ENCODE measurements at regions not wholly inside any gene's neighbourhood (a gene's known extent, or its start where the extent isn't known, plus 50 kb on each side); places are given as distances from the start of the nearest gene placed in this dataset.

DNA sequence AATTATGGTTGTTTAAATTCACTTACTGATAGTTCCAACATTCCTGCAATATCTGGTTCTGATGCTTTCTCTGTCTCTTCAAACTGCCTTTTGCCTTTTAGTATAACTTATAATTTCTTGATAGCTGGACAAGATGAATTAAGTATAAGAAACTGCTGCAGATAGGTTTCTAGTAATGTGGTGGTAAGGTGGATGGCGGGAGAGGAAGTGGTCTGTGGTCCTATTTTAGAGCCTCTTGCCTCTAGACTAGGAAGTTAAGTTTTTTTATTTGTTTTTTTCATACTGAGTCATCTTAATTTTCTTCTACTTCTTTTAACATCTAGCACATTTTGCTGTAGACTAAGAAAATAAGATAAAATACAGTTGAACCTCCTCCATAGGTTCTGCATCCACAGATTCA, 310.0 kb downstream of the SLITRK2 start:
- CTCF ChIA-PET (ENCODE audit: low intra/inter-chr PET ratio, low total read pairs), result no interaction called here
- FAIRE-seq, result no peak
- no peaks in the 10 kb centered on the region for H3K27me3 ChIP-seq (ENCODE audit: control insufficient read depth in 1 of 2, insufficient read depth in 2 of 2, low read length in 2 of 2)
- H3K4me1 ChIP-seq (ENCODE audit: insufficient read depth, low read length), result no peaks in the 10 kb centered on the region
- in situ Hi-C loops (cut with HindIII; ENCODE audit: extremely low pct_ligation_motif_present, low pct_unique_long_range_greater_than_20kb), result no loop called here
- H3K36me3 ChIP-seq (replicated peaks in 1 of 2; ENCODE audit: control insufficient read depth in 1 of 2, insufficient read depth in 2 of 2, low read length in 2 of 2), result no peaks in the 10 kb centered on the region
- H2AFZ ChIP-seq (ENCODE audit: low read length), result no peak overlapping the region
- POLR2A ChIA-PET, result no interaction called here
- DNase-seq (ENCODE audit: low spot score), result no peak
- no peak overlapping the region for H3K27ac ChIP-seq (ENCODE audit: extremely low read length, insufficient read depth, low read length)
- no peak overlapping the region for H3K9ac ChIP-seq (ENCODE audit: insufficient read depth, low read depth, low read length)
- BruUV-seq (replicated peaks), result no TSS peak
- WGBS (ENCODE audit: low lambda C conversion rate), result 0% methylated on average over 1 of the region's 1 CpG
- H4K20me1 ChIP-seq (ENCODE audit: insufficient read depth, low read length), result no peaks in the 10 kb centered on the region
- no peak overlapping the region for H3K4me3 ChIP-seq (replicated peaks in 1 of 3; ENCODE audit: insufficient read depth in 1 of 3, low read depth in 2 of 3, low read length in 3 of 3)
- intact Hi-C loops (cut with micrococcal nuclease; ENCODE audit: unreplicated experiment), result no loop called here
- H3K4me2 ChIP-seq (ENCODE audit: low read depth, low read length), result no peak overlapping the region
- no peak for TF ChIP-seq ZNF337 (CRISPR knock-in tag; IDR thresholded peaks at IDR 0.05; ENCODE audit: borderline replicate concordance, low read depth)
- H3K79me2 ChIP-seq (ENCODE audit: insufficient read depth, low read length), result no peaks in the 10 kb centered on the region
- ATAC-seq, result no peak
- peaks cover 16% of the 10 kb centered on the region; the same call in 1 of the 2 replicates for H3K9me3 ChIP-seq (ENCODE audit: low read length)

DNA sequence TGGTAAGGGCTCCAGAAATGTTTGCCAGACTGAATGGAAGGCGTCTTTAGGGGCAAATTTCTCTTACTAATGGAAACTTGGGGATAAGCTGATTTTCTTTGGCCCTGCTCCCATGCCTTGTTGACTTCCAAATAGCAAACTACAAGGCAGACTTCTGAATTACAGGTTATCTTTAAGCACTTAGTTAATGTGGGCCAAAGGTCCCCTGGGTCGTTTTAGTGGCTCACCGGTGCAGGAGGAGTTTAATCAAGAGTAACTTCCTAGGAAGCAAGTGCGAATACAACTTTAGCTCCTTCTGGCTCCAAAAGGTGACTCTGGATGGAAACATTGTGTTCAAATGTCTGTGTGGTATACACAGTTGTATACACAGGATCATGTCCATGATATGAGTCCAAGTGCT, 323.6 kb downstream of the SLITRK2 start:
- Histone ChIP-seq H3K9ac (ENCODE audit: insufficient read depth, low read depth, low read length) (no peak overlapping the region), H3K36me3 (replicated peaks in 1 of 2; ENCODE audit: control insufficient read depth in 1 of 2, insufficient read depth in 2 of 2, low read length in 2 of 2) (no peaks in the 10 kb centered on the region), H3K27me3 (ENCODE audit: control insufficient read depth in 1 of 2, insufficient read depth in 2 of 2, low read length in 2 of 2) (no peaks in the 10 kb centered on the region), H3K4me1 (ENCODE audit: insufficient read depth, low read length) (no peaks in the 10 kb centered on the region), H3K9me3 (ENCODE audit: low read length) (peaks cover 59% of the 10 kb centered on the region), H2AFZ (ENCODE audit: low read length) (no peak overlapping the region), H3K4me2 (ENCODE audit: low read depth, low read length) (no peak overlapping the region), H3K79me2 (ENCODE audit: insufficient read depth, low read length) (no peaks in the 10 kb centered on the region), H3K27ac (ENCODE audit: extremely low read length, insufficient read depth, low read length) (no peak overlapping the region), H3K4me3 (replicated peaks in 1 of 3; ENCODE audit: insufficient read depth in 1 of 3, low read depth in 2 of 3, low read length in 3 of 3) (no peak overlapping the region), H4K20me1 (ENCODE audit: insufficient read depth, low read length) (no peaks in the 10 kb centered on the region)
- DNase-seq (ENCODE audit: low spot score), result no peak
- FAIRE-seq, result no peak
- in situ Hi-C loops (cut with HindIII; ENCODE audit: extremely low pct_ligation_motif_present, low pct_unique_long_range_greater_than_20kb) (no loop called here), intact Hi-C loops (cut with micrococcal nuclease; ENCODE audit: unreplicated experiment) (no loop called here)
- BruUV-seq (replicated peaks), result no TSS peak
- WGBS (ENCODE audit: low lambda C conversion rate), result 0% methylated on average over 2 of the region's 4 CpGs
- TF ChIP-seq ZMAT3 (CRISPR knock-in tag; conservative IDR thresholded peaks at IDR 0.05) (no peak), HMGA1 (CRISPR knock-in tag; conservative IDR thresholded peaks at IDR 0.05) (no peak), HNF4G (IDR thresholded peaks at IDR 0.05; ENCODE audit: borderline replicate concordance, low read depth, low read length) (no peak), HNF4G (CRISPR knock-in tag; IDR thresholded peaks at IDR 0.05; ENCODE audit: borderline replicate concordance, low read depth) (no peak), CHD2 (IDR thresholded peaks at IDR 0.05; ENCODE audit: low read depth, low read length) (no peak), BORCS8-MEF2B (CRISPR knock-in tag; IDR thresholded peaks at IDR 0.05) (no peak), SRSF4 (IDR thresholded peaks at IDR 0.05; ENCODE audit: low read depth, low read length, poor library complexity, severe bottlenecking) (no peak)
- TF ChIP-seq, protein P1, sequence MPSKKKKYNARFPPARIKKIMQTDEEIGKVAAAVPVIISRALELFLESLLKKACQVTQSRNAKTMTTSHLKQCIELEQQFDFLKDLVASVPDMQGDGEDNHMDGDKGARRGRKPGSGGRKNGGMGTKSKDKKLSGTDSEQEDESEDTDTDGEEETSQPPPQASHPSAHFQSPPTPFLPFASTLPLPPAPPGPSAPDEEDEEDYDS (CRISPR knock-in tag; IDR thresholded peaks at IDR 0.05), result no peak
- TF ChIP-seq, protein P2, sequence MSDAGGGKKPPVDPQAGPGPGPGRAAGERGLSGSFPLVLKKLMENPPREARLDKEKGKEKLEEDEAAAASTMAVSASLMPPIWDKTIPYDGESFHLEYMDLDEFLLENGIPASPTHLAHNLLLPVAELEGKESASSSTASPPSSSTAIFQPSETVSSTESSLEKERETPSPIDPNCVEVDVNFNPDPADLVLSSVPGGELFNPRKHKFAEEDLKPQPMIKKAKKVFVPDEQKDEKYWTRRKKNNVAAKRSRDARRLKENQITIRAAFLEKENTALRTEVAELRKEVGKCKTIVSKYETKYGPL (CRISPR knock-in tag; IDR thresholded peaks at IDR 0.05), result no peak
- POLR2A ChIA-PET, result no interaction called here
- no peak for ATAC-seq
- CTCF ChIA-PET (ENCODE audit: low intra/inter-chr PET ratio, low total read pairs), result no interaction called here
